HG03066 (cell line): ENCODE measurements at regions not wholly inside any gene's neighbourhood (a gene's known extent, or its start where the extent isn't known, plus 50 kb on each side); places are given as distances from the start of the nearest gene placed in this dataset.
"Not testable (repeated sequence)": the region's sequence is repeated elsewhere in the genome, so short reads cannot be mapped to it uniquely, and the experiment has no call there.

Experiments
- ATAC-seq: cut with Tn5 transposase; IDR thresholded peaks from one replicate; pipeline ENCODE4 v1.9.1; 2021; ENCODE audit warnings: low read depth; ENCODE audit not compliant: unreplicated experiment

- no peak for ATAC-seq
Observed at GRCh38 chr6:82780334-82780733, 285.3 kb downstream of the UBE3D start.

GRCh38 chr6:82781620-82782204 is 283.9 kb downstream of the UBE3D start:
- ATAC-seq, result no peak

GRCh38 chr6:82783587-82784236 is 281.9 kb downstream of the UBE3D start:
- ATAC-seq, result no peak

GRCh38 chr6:82785206-82785605 is 280.4 kb downstream of the UBE3D start:
- ATAC-seq, result no peak

- no peak for ATAC-seq
Observed at GRCh38 chr6:82786248-82786647, 279.4 kb downstream of the UBE3D start.

- no peak for ATAC-seq
Observed at GRCh38 chr6:82795940-82796339, 269.7 kb downstream of the UBE3D start.

- ATAC-seq, result no peak
Observed at GRCh38 chr6:82801083-82801482, 264.6 kb downstream of the UBE3D start.

GRCh38 chr6:82816243-82816642 is 249.4 kb downstream of the UBE3D start:
- ATAC-seq, result not testable (repeated sequence)

- ATAC-seq, result no peak
Observed at GRCh38 chr6:82818727-82819126, 246.9 kb downstream of the UBE3D start.

GRCh38 chr6:82823361-82823760 is 242.3 kb downstream of the UBE3D start:
- ATAC-seq, result no peak

- no peak for ATAC-seq
Observed at GRCh38 chr6:82832811-82833210, 232.8 kb downstream of the UBE3D start.

GRCh38 chr6:82833481-82833880 is 232.2 kb downstream of the UBE3D start:
- ATAC-seq, result no peak

GRCh38 chr6:82836022-82836575 is 229.5 kb downstream of the UBE3D start:
- no peak for ATAC-seq

GRCh38 chr6:82840571-82840970 is 225.1 kb downstream of the UBE3D start:
- no peak for ATAC-seq

- no peak for ATAC-seq
Observed at GRCh38 chr6:82841309-82841708, 224.3 kb downstream of the UBE3D start.
